ENCODE measurements at regions not wholly inside any gene's neighbourhood (a gene's known extent, or its start where the extent isn't known, plus 50 kb on each side); places are given as distances from the start of the nearest gene placed in this dataset.

- TF ChIP-seq CTCF (IDR thresholded peaks at IDR 0.05) (no peak), POLR2A (IDR thresholded peaks at IDR 0.05) (no peak)
These were observed 195.5 kb downstream of the TMEM167A start for GRCh38 chr5:82881571-82882174.
